CD1c-positive myeloid dendritic cell (primary cell): ENCODE measurements at regions not wholly inside any gene's neighbourhood (a gene's known extent, or its start where the extent isn't known, plus 50 kb on each side); places are given as distances from the start of the nearest gene placed in this dataset.
"Not testable (repeated sequence)": the region's sequence is repeated elsewhere in the genome, so short reads cannot be mapped to it uniquely, and the experiment has no call there.

ENCODE experiments used
- DNase-seq: peaks from one replicate; pipeline ENCODE4 v3.0.0-alpha.2; 2016; ENCODE audit errors: extremely low spot score

DNA sequence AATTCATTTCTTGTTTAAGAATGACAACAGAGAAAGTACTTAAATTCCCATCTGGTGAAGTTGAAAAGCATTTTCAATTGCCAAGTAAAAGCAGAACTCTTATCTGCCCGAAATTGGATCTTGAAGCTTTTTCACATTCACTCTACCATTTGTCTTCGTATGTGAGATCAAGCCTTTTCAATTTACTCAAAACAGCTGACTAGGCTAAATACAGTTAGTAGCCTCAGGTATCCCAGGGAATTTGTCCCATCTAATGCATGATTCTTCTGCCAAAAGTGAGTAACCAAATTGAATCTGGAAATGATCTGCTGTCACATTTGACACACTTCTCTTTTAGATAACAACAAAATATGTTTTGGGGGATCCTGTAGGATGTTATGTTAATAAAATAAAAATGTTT, 596.8 kb upstream of the HS3ST5 start:
- DNase-seq = no peak

DNA sequence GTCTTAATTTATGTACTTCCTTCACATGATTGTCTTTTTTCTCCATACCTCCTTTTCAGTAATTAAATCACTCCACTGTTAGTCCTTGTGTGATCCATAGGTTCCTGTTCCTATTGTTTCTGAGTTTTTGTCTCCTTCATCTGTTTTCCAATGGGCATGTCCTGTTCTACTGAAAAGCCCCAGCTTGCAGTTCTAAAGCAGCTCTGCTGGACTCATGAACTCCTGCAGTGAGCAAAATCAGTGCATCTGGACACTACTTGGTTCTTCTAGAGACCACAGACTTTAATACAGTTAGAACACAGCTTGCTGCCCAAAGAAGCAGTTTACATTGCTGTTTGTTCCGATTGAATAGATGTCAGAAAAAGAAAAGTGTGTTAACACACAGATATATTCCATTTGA, 593.3 kb upstream of the HS3ST5 start:
- DNase-seq = no peak

DNA sequence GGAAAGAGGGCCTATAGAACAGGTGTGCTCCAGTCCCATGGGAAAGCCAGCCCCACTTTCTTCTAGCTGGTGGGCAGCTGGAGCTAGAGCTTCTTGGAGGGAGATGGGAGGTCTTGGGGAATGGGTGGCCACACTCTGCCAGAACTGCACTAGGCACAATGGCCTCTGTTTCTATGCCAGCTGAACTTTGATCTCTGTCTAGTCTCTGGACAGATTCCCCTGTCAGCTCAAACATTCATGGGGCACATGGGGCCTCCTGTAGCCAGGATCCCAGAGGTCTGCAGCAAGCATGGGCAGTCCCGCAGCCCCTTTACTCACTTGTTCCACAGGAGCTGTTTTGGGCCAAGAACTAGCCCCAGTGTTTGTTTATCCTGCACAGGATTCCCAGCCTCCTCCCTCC, 591.3 kb upstream of the HS3ST5 start:
- no peak for DNase-seq

DNA sequence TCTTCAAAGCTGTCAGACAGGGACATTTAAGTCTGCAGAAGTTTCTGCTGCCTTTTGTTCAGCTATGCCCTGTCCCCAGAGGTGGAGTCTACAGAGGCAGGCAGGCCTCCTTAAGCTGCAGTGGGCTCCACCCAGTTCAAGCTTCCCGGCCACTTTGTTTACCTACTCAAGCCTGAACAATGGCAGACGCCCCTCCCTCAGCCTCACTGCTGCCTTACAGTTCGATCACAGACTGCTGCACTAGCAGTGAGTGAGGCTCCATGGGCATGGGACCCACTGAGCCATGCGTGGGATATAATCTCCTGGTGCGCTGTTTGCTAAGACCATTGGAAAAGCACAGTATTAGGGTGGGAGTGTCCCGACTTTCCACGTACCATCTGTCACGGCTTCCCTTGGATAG, 585.9 kb upstream of the HS3ST5 start:
- DNase-seq = not testable (repeated sequence)

DNA sequence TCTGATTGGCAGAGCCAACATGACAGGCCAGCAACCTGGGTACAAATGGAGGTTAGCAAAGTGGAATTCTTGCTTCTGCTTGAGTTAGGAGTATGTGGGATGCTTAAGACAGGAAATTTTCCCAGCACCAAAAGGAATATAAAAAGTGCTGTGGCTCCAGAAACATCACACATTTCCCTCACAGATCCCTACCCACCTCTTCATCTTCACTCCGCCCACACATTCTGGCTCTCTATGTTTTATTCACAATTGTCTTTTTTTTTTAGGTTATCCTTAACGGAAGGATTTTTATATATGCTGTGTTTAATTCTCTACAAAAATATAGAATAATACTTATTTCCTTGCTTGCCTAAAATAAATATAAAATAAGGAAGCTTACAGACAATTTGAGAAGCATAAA, 563.3 kb upstream of the HS3ST5 start:
- DNase-seq = no peak

DNA sequence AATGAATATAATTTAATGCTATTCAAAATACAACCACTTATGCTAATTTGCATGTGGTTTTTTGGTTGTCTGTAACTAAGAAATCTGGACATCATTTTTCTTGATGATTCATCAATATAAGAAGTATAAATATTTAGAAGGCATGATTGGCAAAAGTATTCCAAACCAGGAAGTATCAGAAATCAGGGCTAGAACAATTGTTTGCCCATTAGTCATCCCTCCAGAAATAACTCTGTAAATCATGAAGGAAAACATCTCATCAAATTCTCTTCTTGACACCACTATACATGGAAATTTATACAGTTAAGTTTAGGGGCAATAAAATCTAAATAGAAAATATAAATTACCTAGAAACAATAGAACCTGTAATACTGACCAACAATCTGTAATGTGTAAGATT, 554.7 kb upstream of the HS3ST5 start:
- DNase-seq = no peak

DNA sequence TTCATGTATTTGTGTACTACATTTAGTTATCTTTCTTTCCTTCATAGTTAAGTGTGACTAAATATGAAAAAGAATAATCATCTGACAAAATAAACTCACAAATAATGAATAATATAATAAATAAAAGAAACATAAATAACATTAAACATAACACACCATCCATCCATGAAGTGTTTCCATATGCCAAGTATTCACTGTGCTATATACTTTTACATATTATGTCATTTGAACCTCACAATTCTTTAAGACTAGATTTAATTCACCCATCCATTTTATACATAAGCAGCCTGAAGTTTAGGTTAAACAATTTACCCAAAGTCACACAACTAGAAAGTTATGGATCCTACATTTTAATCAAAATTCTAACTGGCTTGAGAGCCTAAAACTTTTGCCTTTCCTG, 549.4 kb upstream of the HS3ST5 start:
- no peak for DNase-seq

DNA sequence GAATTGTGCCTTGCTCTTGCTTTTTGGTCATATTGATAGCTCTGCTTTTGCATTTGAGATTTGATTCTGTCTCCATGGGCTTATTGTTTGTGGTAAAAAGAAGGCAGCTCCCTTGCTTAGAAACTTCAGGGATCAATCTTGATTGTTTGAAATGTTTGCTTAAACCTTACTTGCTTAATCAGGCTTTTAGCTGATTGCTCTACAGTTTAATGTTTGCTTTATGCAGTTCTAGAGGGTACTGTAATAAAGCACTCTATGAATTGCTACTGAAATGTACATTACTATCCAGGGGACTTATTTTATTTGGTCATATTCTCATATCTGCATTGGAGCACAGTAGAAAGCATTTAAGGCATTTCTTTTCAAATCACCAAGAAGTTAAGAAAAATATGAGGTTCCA, 545.4 kb upstream of the HS3ST5 start:
- DNase-seq = no peak

DNA sequence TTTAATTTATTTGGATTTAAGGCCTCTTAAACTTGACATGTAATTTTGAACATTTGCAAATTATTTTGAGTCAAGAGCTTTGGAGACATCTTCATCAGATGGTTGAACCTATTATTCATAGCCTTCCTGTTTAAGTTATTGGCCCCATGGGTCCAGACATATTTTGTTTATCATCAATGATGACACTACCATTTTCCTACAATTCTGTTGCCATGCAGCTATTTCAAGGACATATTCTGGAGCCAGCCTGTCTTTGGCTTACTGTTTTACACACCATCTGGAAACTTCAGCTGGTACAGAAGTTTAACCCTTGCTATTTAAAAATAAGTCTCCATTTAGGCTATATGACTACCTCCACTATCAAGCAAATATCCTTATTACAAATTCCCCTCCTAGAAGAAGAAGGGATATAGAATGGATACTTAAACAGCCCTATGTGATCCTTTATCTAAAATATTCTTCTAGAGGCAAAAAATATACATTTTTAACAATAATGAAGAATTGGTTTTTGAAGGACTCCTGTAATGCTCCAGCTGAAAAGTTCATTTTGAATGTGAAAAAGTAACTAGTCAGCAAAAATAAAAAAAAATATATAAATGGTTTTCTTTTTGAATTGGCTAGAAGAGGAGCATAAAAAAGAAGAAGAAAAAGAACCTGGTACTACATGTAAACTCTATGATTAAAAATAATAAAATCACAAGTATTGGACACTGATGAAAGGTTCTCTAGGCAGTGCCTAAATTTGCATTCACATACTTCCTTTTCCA, 544.0 kb upstream of the HS3ST5 start:
- DNase-seq = no peak

DNA sequence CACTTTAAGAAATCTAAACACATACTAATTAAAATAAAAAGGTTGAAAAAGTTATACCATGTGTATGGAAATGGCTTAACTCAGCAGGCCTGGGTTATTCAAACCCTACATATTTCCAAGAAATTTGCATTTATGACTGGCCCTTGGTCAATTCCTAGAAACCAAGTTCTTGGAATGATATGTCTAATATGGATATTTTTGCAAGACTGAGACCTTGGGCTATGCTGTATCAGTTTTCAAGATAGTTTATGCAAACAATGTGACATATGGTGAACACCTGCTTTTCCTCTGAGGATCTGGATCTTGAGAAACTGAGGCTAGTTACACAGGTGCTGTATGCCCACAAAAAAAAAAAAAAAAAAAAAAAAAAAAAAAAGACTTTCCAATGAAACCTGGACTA, 536.9 kb upstream of the HS3ST5 start:
- no peak for DNase-seq

DNA sequence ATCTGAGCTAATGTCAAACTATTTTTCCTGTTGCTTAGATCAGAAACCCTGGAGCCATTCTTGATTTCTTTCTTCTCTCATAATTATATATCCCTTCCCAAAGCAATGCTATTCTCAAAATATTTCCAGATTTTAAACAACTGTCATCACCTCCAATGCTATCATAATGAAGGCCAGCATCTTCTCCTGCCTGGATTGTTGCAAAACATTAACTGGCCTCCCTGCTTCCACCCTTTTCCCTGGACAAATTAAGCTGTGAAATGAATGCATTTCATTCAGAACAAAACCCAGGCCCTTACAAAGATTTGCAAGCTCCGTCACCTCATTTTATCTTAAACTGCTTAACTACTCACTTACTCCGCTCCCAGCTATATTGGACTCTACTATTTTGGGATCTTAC, 535.3 kb upstream of the HS3ST5 start:
- DNase-seq = no peak

DNA sequence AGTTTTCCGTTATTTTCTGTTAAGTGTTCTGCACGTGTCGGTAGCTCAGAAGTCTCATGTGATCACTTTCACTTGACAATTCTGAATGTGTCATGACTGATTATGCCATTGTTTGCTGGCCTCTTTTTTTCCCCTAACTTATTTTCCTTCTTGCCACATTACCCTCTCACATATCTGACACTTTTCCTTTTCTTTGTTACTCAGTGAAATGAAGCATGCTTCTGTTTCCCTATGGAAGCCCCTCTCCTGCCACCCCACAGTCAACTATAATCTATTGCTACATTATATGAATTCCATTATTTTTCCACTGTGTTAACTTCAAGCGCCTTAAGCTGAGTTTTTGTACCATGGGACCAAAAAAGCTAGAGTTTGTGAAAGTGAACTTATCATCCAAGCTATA, 531.6 kb upstream of the HS3ST5 start:
- DNase-seq = no peak

DNA sequence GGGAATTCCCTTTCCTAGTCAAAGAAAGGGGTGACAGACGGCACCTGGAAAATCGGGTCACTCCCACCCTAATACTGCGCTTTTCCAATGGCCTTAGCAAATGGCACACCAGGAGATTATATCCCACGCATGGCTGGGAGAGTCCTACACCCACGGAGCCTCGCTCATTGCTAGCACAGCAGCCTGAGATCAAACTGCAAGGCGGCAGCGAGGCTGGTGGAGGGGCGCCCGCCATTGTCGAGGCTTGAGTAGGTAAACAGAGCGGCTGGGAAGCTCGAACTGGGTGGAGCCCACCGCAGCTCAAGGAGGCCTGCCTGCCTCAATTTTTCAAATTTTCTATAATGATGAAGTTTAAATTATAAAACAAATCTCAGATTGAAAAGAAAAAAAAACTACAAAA, 522.7 kb upstream of the HS3ST5 start:
- DNase-seq = not testable (repeated sequence)

DNA sequence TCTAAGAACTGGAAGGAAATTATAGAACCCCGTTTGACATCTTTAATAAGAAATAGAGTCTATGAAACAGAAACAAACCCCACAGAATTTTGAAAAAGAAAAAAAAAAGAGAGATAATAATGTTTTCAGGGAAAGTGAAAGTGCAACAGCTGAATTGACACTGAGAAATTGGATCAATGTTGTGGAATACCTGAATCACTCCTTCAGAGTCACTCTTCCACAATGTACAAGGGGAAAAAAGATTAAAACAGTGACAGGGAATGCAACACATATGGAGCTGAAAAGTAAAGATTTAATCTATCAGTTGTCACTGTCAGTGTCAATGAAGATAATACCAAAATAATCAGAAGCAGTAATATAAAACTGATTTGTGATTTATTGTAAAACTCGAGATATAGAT, 520.8 kb upstream of the HS3ST5 start:
- no peak for DNase-seq

DNA sequence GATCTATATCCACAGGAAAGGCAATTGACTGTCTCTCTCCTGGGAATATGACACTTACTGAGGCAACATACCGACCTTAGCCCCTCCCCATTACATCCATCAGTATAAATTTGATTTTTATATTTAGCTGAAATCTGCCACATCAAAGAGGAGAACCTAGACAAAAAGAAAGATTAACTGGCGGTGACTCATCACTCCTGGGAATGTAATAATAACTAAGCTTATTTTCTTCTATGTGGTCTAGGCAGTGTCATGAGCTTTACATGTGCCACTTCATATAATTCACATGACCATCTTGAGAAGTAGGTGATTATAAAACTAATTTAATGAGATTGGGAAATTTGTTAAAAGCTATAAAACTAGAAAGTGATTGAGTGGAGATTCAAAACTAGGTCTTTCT, 520.0 kb upstream of the HS3ST5 start:
- DNase-seq = no peak

DNA sequence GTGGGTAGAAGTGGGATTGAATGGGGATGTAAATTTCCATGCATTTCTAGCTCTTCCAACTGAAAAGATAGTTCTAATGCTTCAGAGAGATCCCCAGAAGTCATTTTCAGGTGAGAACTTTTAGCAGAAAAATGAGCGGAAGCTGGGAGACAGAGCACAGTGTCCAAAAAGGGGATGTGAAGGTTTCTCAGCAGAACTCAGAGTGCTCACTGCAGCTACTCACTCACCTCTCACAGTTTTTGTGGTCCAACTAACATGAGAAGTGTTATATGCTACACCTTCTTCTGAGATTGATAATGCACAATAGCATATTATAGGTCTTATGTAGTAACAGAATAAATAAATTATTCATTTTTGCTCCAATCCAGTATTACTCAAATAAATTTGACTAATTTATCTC, 519.2 kb upstream of the HS3ST5 start:
- DNase-seq = no peak

DNA sequence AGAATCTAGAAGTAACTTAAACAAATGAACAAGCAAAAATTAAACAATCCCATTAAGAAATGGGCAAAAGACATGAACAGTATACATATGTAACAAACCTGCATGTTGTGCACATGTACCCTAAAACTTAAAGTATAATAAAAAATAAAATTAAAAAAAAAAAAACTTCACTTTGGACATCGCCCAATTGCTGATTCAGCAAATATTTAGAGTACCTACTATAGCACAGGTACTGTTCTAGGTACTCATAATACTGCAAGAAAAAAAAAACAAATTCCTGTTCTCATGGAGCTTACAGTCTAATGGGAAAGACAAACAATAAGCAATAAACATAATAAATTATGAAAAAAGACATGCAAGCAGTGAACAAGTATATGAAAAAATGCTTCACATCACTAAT, 501.5 kb upstream of the HS3ST5 start:
- DNase-seq = no peak

DNA sequence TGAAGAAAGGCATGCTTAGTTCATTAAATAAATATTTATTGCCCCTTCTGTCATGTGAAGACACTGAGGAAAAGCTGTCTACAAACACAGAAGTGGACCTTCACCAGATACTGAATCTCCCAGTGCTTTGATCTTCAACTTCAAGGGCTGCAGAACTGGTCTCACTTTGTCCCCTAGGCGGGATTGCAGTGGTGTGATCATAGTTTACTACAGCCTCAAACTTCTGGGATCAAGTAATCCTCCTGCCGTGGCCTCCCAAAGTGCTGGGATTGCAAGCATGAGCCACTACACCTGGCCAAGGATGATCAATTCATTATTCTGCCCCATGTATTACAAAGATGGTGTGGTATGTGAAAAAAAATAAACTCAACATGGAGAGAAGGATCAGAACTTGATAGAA, 496.2 kb upstream of the HS3ST5 start:
- DNase-seq = no peak

DNA sequence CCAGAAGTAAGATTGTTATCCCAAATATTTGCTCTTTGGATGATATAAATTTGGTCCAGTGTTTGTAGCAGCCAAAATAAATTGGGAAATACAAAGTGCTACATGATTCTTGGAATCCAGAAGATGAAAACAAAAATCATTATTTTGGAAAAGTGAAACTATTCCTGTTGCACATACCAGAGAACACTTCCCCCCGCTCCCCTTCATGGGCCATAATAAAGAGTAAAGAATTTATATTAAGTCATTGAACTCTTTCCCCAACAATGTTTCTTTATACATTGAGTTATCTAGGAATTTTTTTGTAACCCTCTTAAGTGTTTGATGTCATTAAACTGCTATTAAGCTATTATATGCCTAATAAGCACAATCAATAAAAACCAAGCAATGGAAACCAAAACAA, 490.4 kb upstream of the HS3ST5 start:
- DNase-seq = no peak

DNA sequence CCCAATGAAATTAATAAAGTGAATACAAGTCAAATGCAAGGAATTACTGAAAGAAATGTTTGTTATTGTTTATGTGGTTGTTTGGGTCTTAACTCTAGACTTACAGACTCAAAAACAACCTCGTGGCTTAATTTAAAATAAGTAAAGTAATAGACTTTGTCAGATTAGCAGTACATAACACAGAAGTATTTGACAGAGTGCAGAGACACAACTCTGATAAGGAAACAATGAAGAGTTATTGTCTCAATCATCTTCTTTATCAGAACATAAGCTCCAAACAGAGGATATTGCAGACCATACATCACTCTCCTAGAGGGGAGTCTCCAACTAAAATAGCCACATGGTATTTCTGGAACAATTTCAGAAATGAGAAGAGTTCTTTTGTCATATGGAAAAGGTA, 487.7 kb upstream of the HS3ST5 start:
- DNase-seq = no peak

DNA sequence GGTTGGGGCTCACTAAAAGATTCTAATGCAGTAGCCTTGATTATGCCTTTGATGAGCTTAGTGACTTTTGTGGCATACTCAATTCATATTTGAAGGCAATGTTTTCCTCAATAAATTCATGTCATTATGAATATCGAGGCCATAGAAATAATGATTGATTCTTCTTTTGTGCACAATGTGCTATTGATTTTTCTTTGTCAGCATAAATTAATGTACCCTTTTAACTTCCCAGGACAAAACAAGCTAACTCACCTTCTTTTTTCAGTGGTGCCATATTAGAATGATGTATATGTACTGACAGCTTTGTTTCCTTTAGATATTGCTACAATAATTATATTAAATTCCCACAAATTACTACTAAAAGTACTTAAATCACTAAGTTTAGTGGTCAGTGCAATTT, 484.3 kb upstream of the HS3ST5 start:
- no peak for DNase-seq

DNA sequence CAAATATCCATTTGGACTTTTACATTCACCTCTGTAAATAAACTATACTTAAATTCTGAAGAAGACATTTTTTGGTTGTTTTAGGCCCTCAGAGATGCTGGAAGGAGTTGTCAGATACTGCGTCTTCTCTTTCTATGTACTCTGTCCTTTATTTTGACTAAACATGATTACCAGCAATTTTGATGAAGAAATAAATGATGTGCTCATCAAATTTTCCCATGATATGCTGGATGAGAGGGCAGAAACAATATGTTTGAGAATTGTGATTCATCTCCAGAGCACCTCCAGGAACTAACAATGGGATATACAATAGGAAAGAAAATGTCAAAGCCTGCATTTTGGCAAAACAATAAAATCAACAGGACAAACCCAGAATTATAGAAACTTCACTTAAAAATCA, 481.6 kb upstream of the HS3ST5 start:
- no peak for DNase-seq

DNA sequence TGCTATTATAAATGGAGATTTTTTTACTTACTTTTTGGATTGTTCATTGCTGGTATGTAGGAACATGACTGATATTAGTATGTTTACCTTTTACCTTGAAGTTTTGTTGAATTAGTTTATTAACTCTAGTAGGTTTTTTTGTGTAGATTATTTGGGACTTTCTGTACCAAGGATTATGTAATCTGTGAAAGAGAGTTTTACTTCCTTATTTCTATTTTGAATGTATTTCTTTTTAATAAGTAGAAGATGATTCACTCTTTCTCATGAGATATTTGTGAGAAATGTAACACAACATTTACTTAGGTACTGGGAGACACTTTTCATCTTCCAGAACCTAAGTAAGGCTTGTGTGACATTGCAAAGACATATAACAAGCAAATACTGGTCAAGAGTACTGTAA, 473.9 kb upstream of the HS3ST5 start:
- no peak for DNase-seq

DNA sequence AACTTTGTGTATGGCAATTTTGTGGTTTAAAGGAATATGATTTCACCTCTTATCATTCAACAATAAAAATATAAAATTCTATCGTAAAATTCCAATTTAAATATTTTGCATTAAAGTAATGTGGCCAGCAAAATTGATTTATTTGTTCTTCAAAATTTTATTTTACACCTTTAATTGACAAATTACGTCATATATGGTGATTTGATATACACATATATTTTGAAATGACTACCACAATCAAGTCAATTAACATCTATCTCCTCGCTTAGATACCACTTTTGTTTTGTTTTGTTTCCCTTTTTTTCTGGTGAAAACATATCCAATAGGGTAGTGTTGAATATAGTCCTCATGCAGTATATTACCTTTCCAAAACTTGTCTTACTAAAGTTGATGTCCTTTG, 467.6 kb upstream of the HS3ST5 start:
- DNase-seq = no peak
